DND-41 (cell line): ENCODE measurements at regions not wholly inside any gene's neighbourhood (a gene's known extent, or its start where the extent isn't known, plus 50 kb on each side); places are given as distances from the start of the nearest gene placed in this dataset.

Experiments used
- EZH2 ChIP-seq: IDR thresholded peaks from 3 replicates; pipeline ENCODE4 v1.6.1; 2012; ENCODE audit warnings: borderline replicate concordance, low read depth, mild to moderate bottlenecking, moderate library complexity, low read length, inconsistent platforms; ENCODE audit not compliant: severe bottlenecking
- TF ChIP-seq, protein P1 (sequence below): IDR thresholded peaks from 2 replicates; pipeline ENCODE4 v1.5.1; 2012; ENCODE audit warnings: borderline replicate concordance, low read length, moderate library complexity, mild to moderate bottlenecking; ENCODE audit not compliant: poor library complexity, severe bottlenecking; ENCODE audit errors: extremely low read depth

DNA sequence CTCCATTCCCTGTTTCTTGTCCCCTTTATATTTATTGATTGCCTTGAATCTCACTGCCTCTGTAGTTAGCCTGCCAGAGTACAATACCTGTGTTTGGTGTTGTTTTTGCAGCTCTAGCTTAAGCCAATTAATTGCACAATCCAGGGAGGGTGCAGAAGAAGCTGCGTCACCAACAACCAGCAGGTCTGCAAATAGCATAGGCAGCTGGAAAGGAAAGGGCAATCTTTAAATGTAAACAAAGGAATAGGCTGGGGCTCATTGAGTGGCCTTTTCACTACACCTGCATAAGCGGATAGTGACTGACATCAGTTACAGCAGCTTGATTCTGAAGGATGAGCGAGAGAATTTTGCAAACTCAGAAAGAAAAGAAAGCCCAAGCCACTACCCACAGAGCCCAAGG is 106.8 kb upstream of the RAI2 start:
- TF ChIP-seq, protein P1, sequence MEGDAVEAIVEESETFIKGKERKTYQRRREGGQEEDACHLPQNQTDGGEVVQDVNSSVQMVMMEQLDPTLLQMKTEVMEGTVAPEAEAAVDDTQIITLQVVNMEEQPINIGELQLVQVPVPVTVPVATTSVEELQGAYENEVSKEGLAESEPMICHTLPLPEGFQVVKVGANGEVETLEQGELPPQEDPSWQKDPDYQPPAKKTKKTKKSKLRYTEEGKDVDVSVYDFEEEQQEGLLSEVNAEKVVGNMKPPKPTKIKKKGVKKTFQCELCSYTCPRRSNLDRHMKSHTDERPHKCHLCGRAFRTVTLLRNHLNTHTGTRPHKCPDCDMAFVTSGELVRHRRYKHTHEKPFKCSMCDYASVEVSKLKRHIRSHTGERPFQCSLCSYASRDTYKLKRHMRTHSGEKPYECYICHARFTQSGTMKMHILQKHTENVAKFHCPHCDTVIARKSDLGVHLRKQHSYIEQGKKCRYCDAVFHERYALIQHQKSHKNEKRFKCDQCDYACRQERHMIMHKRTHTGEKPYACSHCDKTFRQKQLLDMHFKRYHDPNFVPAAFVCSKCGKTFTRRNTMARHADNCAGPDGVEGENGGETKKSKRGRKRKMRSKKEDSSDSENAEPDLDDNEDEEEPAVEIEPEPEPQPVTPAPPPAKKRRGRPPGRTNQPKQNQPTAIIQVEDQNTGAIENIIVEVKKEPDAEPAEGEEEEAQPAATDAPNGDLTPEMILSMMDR = no peak
- no peak for TF ChIP-seq EZH2
